Posterior vena cava (tissue), 2 donors: ENCODE measurements at regions not wholly inside any gene's neighbourhood (a gene's known extent, or its start where the extent isn't known, plus 50 kb on each side); places are given as distances from the start of the nearest gene placed in this dataset.
"Not testable (repeated sequence)": the region's sequence is repeated elsewhere in the genome, so short reads cannot be mapped to it uniquely, and the experiment has no call there.

Experiments
- DNase-seq: peaks from one replicate; pipeline ENCODE4 v3.0.0-alpha.2; 2020; ENCODE audit warnings: low spot score
- intact Hi-C, 2 donors: fragments of 100-400 bp; cut with DNase I; formaldehyde crosslinking; loops; one replicate each; pipeline versions ENCODE4 v1.14.1 to v1.14.2; 2022 to 2023
- donor health status: DM: yes; HTN: yes; CAD: no.
- donor health status: DM: yes; HTN: yes; CAD: no.

- DNase-seq, intact Hi-C loops: not testable (repeated sequence)
These were observed 101.7 kb upstream of the PGR start for GRCh38 chr11:101231207-101231834.

GRCh38 chr11:101226617-101227016 is 97.0 kb upstream of the PGR start:
- DNase-seq: no peak
- intact Hi-C loops: no loop called here

- intact Hi-C loops: no loop called here
- no peak for DNase-seq
These were observed 94.6 kb upstream of the PGR start for GRCh38 chr11:101224221-101224620.

DNA sequence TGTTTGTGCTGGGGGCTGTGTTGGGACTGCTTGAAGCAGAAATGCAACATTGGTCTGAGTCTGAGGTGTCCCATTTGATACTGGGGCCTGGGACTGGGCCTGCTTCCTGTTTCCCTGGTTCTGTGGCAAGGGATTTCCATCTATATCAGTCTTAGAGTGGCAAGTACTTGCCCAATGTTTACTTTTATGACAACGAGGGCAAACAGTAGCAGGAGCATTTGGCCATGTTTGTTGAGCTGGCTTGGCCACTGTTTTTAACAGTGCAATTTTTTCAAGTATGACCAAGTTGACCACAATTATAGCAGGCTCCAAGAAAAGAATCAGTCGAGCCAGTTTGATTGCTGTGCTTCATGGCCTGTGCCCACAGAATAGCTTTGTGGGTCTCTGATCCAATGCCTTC is 88.5 kb upstream of the PGR start:
- DNase-seq: not testable (repeated sequence)

GRCh38 chr11:101216091-101216490 is 86.5 kb upstream of the PGR start:
- DNase-seq, intact Hi-C loops: not testable (repeated sequence)

More for the DNA sequence above, 88.5 kb upstream of the PGR start:
- intact Hi-C loops: not testable (repeated sequence)

DNA sequence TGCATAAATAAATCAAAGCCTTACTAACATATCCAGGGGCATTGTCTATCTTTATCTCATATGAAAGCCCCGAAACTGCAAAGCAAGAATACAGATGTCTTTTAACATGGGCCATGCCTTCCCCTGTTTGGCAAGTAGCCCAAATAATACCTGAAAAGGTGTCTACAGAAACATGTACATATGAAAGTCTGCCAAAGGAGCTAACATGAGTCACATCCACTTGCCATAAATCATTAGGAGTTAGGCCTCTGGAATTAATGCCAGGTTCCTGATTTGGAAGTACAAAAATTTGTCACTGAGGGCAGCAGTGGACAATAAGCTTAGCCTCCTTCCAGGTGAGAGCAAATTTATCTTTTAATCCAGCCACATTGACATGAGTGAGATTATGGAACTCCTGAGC is 85.5 kb upstream of the PGR start:
- intact Hi-C loops: no loop called here
- no peak for DNase-seq

DNA sequence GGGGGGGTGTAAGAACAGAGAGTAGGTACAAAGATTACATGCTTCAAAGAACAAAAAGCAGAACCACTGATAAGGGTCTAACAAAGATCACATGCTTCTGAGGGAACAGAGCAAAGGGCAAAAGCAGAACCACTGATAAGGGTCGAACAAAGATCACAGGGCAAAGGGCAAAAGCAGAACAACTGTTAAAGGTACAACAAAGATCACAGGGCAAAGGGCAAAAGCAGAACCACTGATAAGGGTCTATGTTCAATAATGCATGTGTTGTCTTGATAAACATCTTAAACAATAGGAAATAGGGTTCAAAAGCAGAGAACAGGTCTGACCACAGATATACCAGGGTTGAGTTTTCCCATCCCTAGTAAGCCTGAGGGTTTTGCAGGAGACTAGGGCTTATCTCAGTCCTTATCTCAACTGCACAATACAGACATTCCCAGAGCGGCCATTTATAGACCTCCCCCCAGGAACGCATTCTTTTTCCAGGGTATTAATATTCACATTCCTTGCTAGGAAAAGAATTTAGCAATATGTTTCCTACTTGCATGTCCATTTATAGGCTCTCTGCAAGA is 81.9 kb upstream of the PGR start:
- intact Hi-C loops: no loop called here

DNA sequence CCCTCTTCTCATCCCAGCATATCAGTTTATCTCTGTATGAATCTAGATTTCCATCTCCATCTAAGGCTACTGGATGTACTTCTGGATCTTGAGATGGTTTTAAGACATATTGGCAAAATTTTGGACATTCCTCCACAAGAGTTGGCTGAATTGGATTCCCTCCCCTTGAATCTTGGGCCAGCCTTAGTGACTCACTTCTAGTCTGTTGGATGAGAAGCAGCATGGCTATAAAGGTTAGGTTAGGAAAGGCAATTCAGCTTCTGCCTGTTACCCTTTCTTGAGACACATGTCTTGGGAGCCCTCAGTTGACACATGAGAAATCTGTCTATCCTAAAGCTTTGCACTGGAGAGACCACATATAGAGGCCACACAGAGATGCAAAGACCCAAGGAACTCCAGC is 73.0 kb upstream of the PGR start:
- intact Hi-C loops: no loop called here
- no peak for DNase-seq

More for the DNA sequence above, 81.9 kb upstream of the PGR start:
- no peak for DNase-seq

- no peak for DNase-seq
- intact Hi-C loops: loop anchor here in 1 of 2 donors (10.0 kb wide), 1 partner anchor 285 kb away; no protein-coding TSS in a partner anchor
These were observed 69.8 kb upstream of the PGR start for GRCh38 chr11:101199416-101199815.

- DNase-seq: no peak
- intact Hi-C loops: loop anchor here in 1 of 2 donors (10.0 kb wide), 1 partner anchor 290 kb away; no protein-coding TSS in a partner anchor
These were observed 65.7 kb upstream of the PGR start for GRCh38 chr11:101195294-101195693.

DNA sequence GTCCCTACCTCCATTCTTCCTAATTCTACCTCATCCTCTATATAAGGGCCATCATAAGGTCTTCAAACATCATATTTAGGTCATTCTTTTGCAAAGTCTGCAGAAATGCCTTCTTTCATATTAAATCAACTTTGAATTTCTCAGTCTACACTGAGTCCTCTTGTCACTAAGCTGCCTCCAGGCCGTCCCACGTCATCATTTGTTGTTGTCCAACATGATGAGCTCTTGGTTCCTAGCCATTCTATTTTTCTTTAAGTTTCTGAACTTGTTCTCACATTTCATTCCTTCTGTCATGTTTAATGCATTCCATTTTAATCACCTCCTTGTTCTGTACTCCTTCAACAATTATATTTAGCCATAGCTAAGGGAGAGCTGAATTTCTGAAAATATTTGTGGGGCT is 59.2 kb upstream of the PGR start:
- intact Hi-C loops: no loop called here
- no peak for DNase-seq

DNA sequence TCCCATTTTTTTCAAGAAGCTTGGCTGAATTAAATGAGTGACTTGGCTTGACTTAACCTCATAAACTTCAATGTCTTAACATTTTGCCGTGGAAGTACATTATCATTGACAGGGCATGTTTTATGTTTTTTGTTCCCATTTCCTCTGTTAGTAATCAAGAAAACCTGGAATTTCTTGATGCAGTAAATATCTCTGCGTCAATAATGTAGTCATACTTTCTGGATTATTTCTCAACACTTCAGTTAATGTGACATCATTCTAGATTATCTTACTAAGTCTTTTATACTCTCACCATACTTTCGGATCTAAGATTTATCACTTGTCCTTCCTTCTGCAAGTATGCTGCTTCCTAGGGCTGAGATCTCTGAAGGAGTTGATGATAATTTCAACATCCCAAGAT is 58.6 kb upstream of the PGR start:
- intact Hi-C loops: no loop called here
- DNase-seq: no peak

DNA sequence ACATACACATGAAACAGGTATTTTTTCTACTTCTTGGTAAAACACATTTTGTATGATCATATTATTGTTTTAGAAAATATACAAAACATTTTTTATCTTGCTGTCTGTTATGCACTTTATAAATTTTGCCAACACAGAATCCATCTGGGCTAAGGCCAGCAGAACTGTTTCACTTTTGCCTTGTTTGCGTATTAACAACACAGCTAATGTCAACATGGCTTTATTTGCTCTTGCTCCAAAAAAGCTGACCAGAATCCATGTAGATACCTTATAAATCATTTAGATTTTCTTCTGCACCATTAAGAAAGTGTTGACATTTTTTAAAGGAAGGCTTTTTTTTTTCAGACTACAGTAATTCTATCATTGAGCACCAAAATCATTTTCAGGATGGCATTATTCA is 58.1 kb upstream of the PGR start:
- DNase-seq: no peak
- intact Hi-C loops: no loop called here

DNA sequence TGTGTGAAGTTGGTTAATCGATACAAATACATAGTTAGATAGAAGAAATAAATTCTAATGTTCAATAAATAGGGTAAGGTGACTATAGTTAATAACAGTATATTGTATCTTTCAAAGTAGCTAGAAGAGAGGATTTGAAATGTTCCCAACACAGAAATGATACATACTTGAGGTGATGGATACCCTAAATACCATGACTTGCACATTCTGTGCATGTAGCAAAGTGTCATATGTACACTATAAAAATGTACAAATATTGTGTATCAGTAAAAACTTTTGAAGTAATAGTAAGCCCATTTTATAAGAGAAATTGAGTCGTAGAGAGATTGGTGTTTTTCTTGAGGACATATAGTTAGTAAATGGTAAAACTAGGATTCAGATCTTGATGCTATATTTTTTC is 56.4 kb upstream of the PGR start:
- intact Hi-C loops: no loop called here

DNA sequence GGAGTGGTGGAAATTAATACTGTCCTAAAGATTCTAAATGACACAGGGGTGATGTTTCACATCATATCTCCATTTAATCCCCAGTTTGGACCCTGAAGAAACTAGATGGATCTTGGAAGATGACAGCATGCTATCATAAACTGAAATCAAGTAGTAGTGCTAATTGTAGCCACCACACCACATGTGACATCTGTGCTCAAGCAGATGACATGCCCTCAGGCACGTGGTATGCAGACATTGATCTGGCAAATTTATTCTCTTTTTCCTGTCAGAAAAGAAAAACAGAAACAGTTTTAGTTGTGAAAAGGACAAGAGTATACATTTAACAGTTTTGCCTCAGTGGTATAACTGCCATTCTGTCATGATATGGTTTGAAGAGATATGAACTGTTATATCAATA is 52.9 kb upstream of the PGR start:
- intact Hi-C loops: no loop called here

More for the DNA sequence above, 56.4 kb upstream of the PGR start:
- no peak for DNase-seq

DNA sequence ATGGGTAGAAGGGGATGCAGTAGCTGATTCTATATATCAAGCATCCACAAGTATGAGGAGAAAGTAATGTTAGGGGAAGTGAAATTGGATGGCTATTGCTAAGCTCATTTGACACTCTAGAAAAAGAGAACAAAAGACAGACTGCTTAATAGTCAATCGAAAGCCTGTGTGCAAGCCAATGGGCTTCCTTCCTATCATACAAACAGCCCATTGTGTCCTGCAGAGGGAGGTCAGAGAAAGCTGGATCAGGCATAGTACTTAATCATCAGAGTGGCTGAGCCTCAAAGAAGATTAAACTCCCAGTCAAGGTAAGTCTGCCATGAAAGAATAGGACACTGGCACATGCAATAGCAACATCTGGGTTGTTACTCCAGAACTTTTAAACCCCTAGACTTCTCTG is 50.9 kb upstream of the PGR start:
- intact Hi-C loops: no loop called here
- DNase-seq: no peak

More for the DNA sequence above, 52.9 kb upstream of the PGR start:
- no peak for DNase-seq
